Activated naive CD4-positive, alpha-beta T cell treated with anti-CD3 and anti-CD28 coated beads for 36 hours (primary cell): ENCODE measurements at regions not wholly inside any gene's neighbourhood (a gene's known extent, or its start where the extent isn't known, plus 50 kb on each side); places are given as distances from the start of the nearest gene placed in this dataset.

Experiments used
- CTCF ChIA-PET: fragments of 350-600 bp; sonication (Branson Sonifier 250); formaldehyde crosslinking; loops from one replicate; lab custom pipeline; 2021; ENCODE audit warnings: antibody characterized with exemption; lab: Charles Lee
- DNase-seq: peaks from one replicate; pipeline ENCODE4 v3.0.0-alpha.2; 2020
- H3K27ac Mint-ChIP-seq: one replicate; pipeline ENCODE4 v1.8.0; 2021; ENCODE audit warnings: mild to moderate bottlenecking, mixed read lengths
- H3K27me3 Mint-ChIP-seq: one replicate; pipeline ENCODE4 v1.8.0; 2021; ENCODE audit warnings: low read depth, mixed read lengths
- H3K36me3 Mint-ChIP-seq: one replicate; pipeline ENCODE4 v1.8.0; 2021; ENCODE audit warnings: low read depth, mixed read lengths
- H3K4me1 Mint-ChIP-seq: one replicate; pipeline ENCODE4 v1.8.0; 2021; ENCODE audit warnings: low read depth, mixed read lengths
- H3K4me3 Mint-ChIP-seq: one replicate; pipeline ENCODE4 v1.8.0; 2021; ENCODE audit warnings: mild to moderate bottlenecking, moderate library complexity, mixed read lengths
- H3K9me3 Mint-ChIP-seq: one replicate; pipeline ENCODE4 v1.8.0; 2021; ENCODE audit warnings: mixed read lengths
- intact Hi-C: fragments of 100-400 bp; cut with micrococcal nuclease; formaldehyde crosslinking; loops from one replicate; pipeline ENCODE4 v1.15.1; 2023

- intact Hi-C loops, result no loop called here
- Mint-ChIP-seq H3K27ac (no peak overlapping the region), H3K9me3 (peaks cover 2% of the 10 kb centered on the region), H3K27me3 (no peaks in the 10 kb centered on the region), H3K4me1 (no peaks in the 10 kb centered on the region), H3K36me3 (no peaks in the 10 kb centered on the region), H3K4me3 (no peak overlapping the region)
- CTCF ChIA-PET, result no interaction called here
- no peak for DNase-seq
Observed at GRCh38 chr2:49567811-49568600, 413.7 kb upstream of the FSHR start.

GRCh38 chr2:49567021-49567420, 412.7 kb upstream of the FSHR start:
- Mint-ChIP-seq H3K4me1 (no peaks in the 10 kb centered on the region), H3K36me3 (no peaks in the 10 kb centered on the region), H3K27ac (no peak overlapping the region), H3K27me3 (no peaks in the 10 kb centered on the region), H3K4me3 (no peak overlapping the region), H3K9me3 (peaks cover 2% of the 10 kb centered on the region)
- no peak for DNase-seq
- intact Hi-C loops, result no loop called here
- CTCF ChIA-PET, result no interaction called here

GRCh38 chr2:49553658-49554057, 399.3 kb upstream of the FSHR start:
- intact Hi-C loops, result no loop called here
- DNase-seq, result no peak
- CTCF ChIA-PET, result no interaction called here
- no peaks in the 10 kb centered on the region for H3K36me3 Mint-ChIP-seq
- H3K27me3 Mint-ChIP-seq, result no peaks in the 10 kb centered on the region
- no peaks in the 10 kb centered on the region for H3K4me1 Mint-ChIP-seq
- H3K4me3 Mint-ChIP-seq, result no peak overlapping the region
- no peak overlapping the region for H3K27ac Mint-ChIP-seq
- H3K9me3 Mint-ChIP-seq, result peaks cover 3% of the 10 kb centered on the region

GRCh38 chr2:49532702-49533101, 378.4 kb upstream of the FSHR start:
- H3K27ac Mint-ChIP-seq, result no peak overlapping the region
- H3K4me3 Mint-ChIP-seq, result no peak overlapping the region
- no peak for DNase-seq
- CTCF ChIA-PET, result no interaction called here
- H3K36me3 Mint-ChIP-seq, result no peaks in the 10 kb centered on the region
- no peaks in the 10 kb centered on the region for H3K4me1 Mint-ChIP-seq
- intact Hi-C loops, result no loop called here
- H3K9me3 Mint-ChIP-seq, result peaks cover 20% of the 10 kb centered on the region
- H3K27me3 Mint-ChIP-seq, result no peaks in the 10 kb centered on the region

- Mint-ChIP-seq H3K36me3 (no peaks in the 10 kb centered on the region), H3K9me3 (peaks cover 5% of the 10 kb centered on the region), H3K27ac (no peak overlapping the region), H3K4me1 (no peaks in the 10 kb centered on the region), H3K4me3 (no peak overlapping the region), H3K27me3 (no peaks in the 10 kb centered on the region)
- no peak for DNase-seq
- CTCF ChIA-PET, result interaction anchor here (0.6 kb wide), 1 partner anchor 1438 kb away, joined by 3 read pairs; no protein-coding TSS in a partner anchor
- intact Hi-C loops, result no loop called here
Observed at GRCh38 chr2:49515996-49516782, 361.9 kb upstream of the FSHR start.

GRCh38 chr2:49514201-49514600, 359.9 kb upstream of the FSHR start:
- Mint-ChIP-seq H3K4me3 (no peak overlapping the region), H3K4me1 (no peaks in the 10 kb centered on the region), H3K9me3 (peaks cover 3% of the 10 kb centered on the region), H3K36me3 (no peaks in the 10 kb centered on the region), H3K27ac (no peak overlapping the region), H3K27me3 (no peaks in the 10 kb centered on the region)
- intact Hi-C loops, result no loop called here
- DNase-seq, result no peak
- CTCF ChIA-PET, result no interaction called here

GRCh38 chr2:49490710-49491109, 336.4 kb upstream of the FSHR start:
- DNase-seq, result peak; percentile 13
- Mint-ChIP-seq H3K4me3 (no peak overlapping the region), H3K4me1 (no peaks in the 10 kb centered on the region), H3K27ac (no peak overlapping the region), H3K36me3 (no peaks in the 10 kb centered on the region), H3K9me3 (peaks cover 11% of the 10 kb centered on the region), H3K27me3 (no peaks in the 10 kb centered on the region)
- CTCF ChIA-PET, result no interaction called here
- intact Hi-C loops, result loop anchor here (5.0 kb wide), 1 partner anchor 543 kb away; no protein-coding TSS in a partner anchor

- H3K4me3 Mint-ChIP-seq, result no peak overlapping the region
- intact Hi-C loops, result no loop called here
- CTCF ChIA-PET, result no interaction called here
- no peaks in the 10 kb centered on the region for H3K27me3 Mint-ChIP-seq
- no peaks in the 10 kb centered on the region for H3K36me3 Mint-ChIP-seq
- no peaks in the 10 kb centered on the region for H3K4me1 Mint-ChIP-seq
- no peak overlapping the region for H3K27ac Mint-ChIP-seq
- DNase-seq, result no peak
- peaks cover 17% of the 10 kb centered on the region for H3K9me3 Mint-ChIP-seq
Observed at GRCh38 chr2:49487139-49487538, 332.8 kb upstream of the FSHR start.

- CTCF ChIA-PET, result no interaction called here
- H3K4me1 Mint-ChIP-seq, result no peaks in the 10 kb centered on the region
- peaks cover 14% of the 10 kb centered on the region for H3K9me3 Mint-ChIP-seq
- H3K36me3 Mint-ChIP-seq, result no peaks in the 10 kb centered on the region
- H3K27ac Mint-ChIP-seq, result no peak overlapping the region
- no peak for DNase-seq
- H3K4me3 Mint-ChIP-seq, result no peak overlapping the region
- H3K27me3 Mint-ChIP-seq, result no peaks in the 10 kb centered on the region
- intact Hi-C loops, result no loop called here
Observed at GRCh38 chr2:49480520-49480919, 326.2 kb upstream of the FSHR start.

GRCh38 chr2:49465157-49465831, 311.0 kb upstream of the FSHR start:
- CTCF ChIA-PET, result no interaction called here
- H3K9me3 Mint-ChIP-seq, result peaks cover 5% of the 10 kb centered on the region
- intact Hi-C loops, result no loop called here
- H3K4me3 Mint-ChIP-seq, result no peak overlapping the region
- H3K36me3 Mint-ChIP-seq, result no peaks in the 10 kb centered on the region
- no peaks in the 10 kb centered on the region for H3K4me1 Mint-ChIP-seq
- no peaks in the 10 kb centered on the region for H3K27me3 Mint-ChIP-seq
- no peak overlapping the region for H3K27ac Mint-ChIP-seq
- no peak for DNase-seq

- no peak for DNase-seq
- Mint-ChIP-seq H3K36me3 (no peaks in the 10 kb centered on the region), H3K9me3 (peaks cover 5% of the 10 kb centered on the region), H3K4me3 (no peak overlapping the region), H3K4me1 (no peaks in the 10 kb centered on the region), H3K27ac (no peak overlapping the region), H3K27me3 (no peaks in the 10 kb centered on the region)
- intact Hi-C loops, result no loop called here
- CTCF ChIA-PET, result no interaction called here
Observed at GRCh38 chr2:49459314-49459993, 305.1 kb upstream of the FSHR start.

- Mint-ChIP-seq H3K4me3 (no peak overlapping the region), H3K27ac (no peak overlapping the region), H3K4me1 (no peaks in the 10 kb centered on the region), H3K36me3 (no peaks in the 10 kb centered on the region), H3K9me3 (no peaks in the 10 kb centered on the region), H3K27me3 (no peaks in the 10 kb centered on the region)
- intact Hi-C loops, result no loop called here
- DNase-seq, result no peak
- CTCF ChIA-PET, result no interaction called here
Observed at GRCh38 chr2:49444005-49444404, 289.7 kb upstream of the FSHR start.
